ENCODE measurements at regions not wholly inside any gene's neighbourhood (a gene's known extent, or its start where the extent isn't known, plus 50 kb on each side); places are given as distances from the start of the nearest gene placed in this dataset.
"Not testable (repeated sequence)": the region's sequence is repeated elsewhere in the genome, so short reads cannot be mapped to it uniquely, and the experiment has no call there.

DNA sequence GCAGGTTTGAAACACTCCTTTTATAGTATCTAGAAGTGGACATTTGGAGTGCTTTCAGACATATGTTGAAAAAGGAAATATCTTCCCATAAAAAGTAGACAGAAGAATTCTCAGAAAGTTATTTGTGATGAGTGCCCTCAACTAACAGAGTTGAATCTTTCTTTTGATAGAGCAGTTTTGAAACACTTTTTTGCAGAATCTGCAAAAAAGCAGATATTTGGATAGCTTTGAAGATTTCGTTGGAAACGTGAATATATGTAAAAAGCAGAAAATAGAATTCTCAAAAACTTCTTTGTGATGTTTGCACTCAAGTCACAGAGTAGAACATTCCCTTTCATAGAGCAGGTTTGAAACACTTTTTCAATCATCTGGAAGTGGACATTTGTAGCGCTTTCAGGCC lies 676.4 kb upstream of the ZNF337 start:
- H3K9me2 ChIP-seq (ENCODE audit: insufficient read depth); H3K4me1 ChIP-seq (ENCODE audit: insufficient read depth); H3K4me3 ChIP-seq; H3K36me3 ChIP-seq (ENCODE audit: low read depth); DNase-seq; in situ Hi-C loops (cut with MboI); H3F3A ChIP-seq (ENCODE audit: insufficient read depth); H3K9me3 ChIP-seq (ENCODE audit: low read depth); H3K27me3 ChIP-seq (replicated peaks; ENCODE audit: insufficient read depth); H3K27ac ChIP-seq; H3K79me2 ChIP-seq (ENCODE audit: insufficient read depth); H4K20me1 ChIP-seq (ENCODE audit: insufficient read depth); H3K4me2 ChIP-seq (ENCODE audit: unreplicated experiment); H3K9ac ChIP-seq; H2AFZ ChIP-seq: not testable (repeated sequence)
- 59 to 73% methylated on average over 3 of the region's 3 CpGs for WGBS, 2 experiments (ENCODE audit: low coverage in 1 of 2, low lambda C conversion rate in 2 of 2, missing lambda C conversion rate in 2 of 2)

- H3K79me2 ChIP-seq (ENCODE audit: insufficient read depth) = no peaks in the 10 kb centered on the region
- no peaks in the 10 kb centered on the region for H3K9me2 ChIP-seq (ENCODE audit: insufficient read depth)
- in situ Hi-C loops (cut with MboI) = no loop called here
- 42 to 52% methylated on average over 2 of the region's 2 CpGs for WGBS, 2 experiments (ENCODE audit: low coverage in 1 of 2, low lambda C conversion rate in 2 of 2, missing lambda C conversion rate in 2 of 2)
- no peak overlapping the region for H3K4me3 ChIP-seq
- no peaks in the 10 kb centered on the region for H3K27me3 ChIP-seq (replicated peaks; ENCODE audit: insufficient read depth)
- H3F3A ChIP-seq (ENCODE audit: insufficient read depth) = no peaks in the 10 kb centered on the region
- H2AFZ ChIP-seq = no peak overlapping the region
- H3K36me3 ChIP-seq (ENCODE audit: low read depth) = no peaks in the 10 kb centered on the region
- no peak overlapping the region for H3K27ac ChIP-seq
- H3K4me1 ChIP-seq (ENCODE audit: insufficient read depth) = no peaks in the 10 kb centered on the region
- H3K4me2 ChIP-seq (ENCODE audit: unreplicated experiment) = no peak overlapping the region
- TF ChIP-seq EZH2 (IDR thresholded peaks at IDR 0.05; ENCODE audit: insufficient read depth, poor library complexity, severe bottlenecking) = no peak
- TF ChIP-seq EZH2phosphoT487 (IDR thresholded peaks at IDR 0.05; ENCODE audit: insufficient read depth, low read depth) = no peak
- no peaks in the 10 kb centered on the region for H3K9me3 ChIP-seq (ENCODE audit: low read depth)
- no peaks in the 10 kb centered on the region for H4K20me1 ChIP-seq (ENCODE audit: insufficient read depth)
- DNase-seq = no peak
- no peak overlapping the region for H3K9ac ChIP-seq
Measured at GRCh38 chr20:26354511-26354910, 657.9 kb upstream of the ZNF337 start.

- DNase-seq = no peak
- no peak overlapping the region for H3K4me2 ChIP-seq (ENCODE audit: unreplicated experiment)
- H3K9me2 ChIP-seq (ENCODE audit: insufficient read depth) = no peaks in the 10 kb centered on the region
- no peaks in the 10 kb centered on the region for H3K79me2 ChIP-seq (ENCODE audit: insufficient read depth)
- no peak overlapping the region for H2AFZ ChIP-seq
- H3K9ac ChIP-seq = no peak overlapping the region
- no peak overlapping the region for H3K27ac ChIP-seq
- no peaks in the 10 kb centered on the region for H4K20me1 ChIP-seq (ENCODE audit: insufficient read depth)
- H3K9me3 ChIP-seq (ENCODE audit: low read depth) = peaks cover 3% of the 10 kb centered on the region
- no peaks in the 10 kb centered on the region for H3F3A ChIP-seq (ENCODE audit: insufficient read depth)
- H3K36me3 ChIP-seq (ENCODE audit: low read depth) = no peaks in the 10 kb centered on the region
- no peak overlapping the region for H3K4me3 ChIP-seq
- in situ Hi-C loops (cut with MboI) = no loop called here
- no peaks in the 10 kb centered on the region for H3K4me1 ChIP-seq (ENCODE audit: insufficient read depth)
- WGBS, 2 experiments (ENCODE audit: low coverage in 1 of 2, low lambda C conversion rate in 2 of 2, missing lambda C conversion rate in 2 of 2) = 78 to 79% methylated on average over 4 of the region's 4 CpGs
- no peaks in the 10 kb centered on the region for H3K27me3 ChIP-seq (replicated peaks; ENCODE audit: insufficient read depth)
- no peak for TF ChIP-seq EZH2 (IDR thresholded peaks at IDR 0.05; ENCODE audit: insufficient read depth, poor library complexity, severe bottlenecking)
- TF ChIP-seq EZH2phosphoT487 (IDR thresholded peaks at IDR 0.05; ENCODE audit: insufficient read depth, low read depth) = no peak
Measured at GRCh38 chr20:26347396-26347795, 650.7 kb upstream of the ZNF337 start.

DNA sequence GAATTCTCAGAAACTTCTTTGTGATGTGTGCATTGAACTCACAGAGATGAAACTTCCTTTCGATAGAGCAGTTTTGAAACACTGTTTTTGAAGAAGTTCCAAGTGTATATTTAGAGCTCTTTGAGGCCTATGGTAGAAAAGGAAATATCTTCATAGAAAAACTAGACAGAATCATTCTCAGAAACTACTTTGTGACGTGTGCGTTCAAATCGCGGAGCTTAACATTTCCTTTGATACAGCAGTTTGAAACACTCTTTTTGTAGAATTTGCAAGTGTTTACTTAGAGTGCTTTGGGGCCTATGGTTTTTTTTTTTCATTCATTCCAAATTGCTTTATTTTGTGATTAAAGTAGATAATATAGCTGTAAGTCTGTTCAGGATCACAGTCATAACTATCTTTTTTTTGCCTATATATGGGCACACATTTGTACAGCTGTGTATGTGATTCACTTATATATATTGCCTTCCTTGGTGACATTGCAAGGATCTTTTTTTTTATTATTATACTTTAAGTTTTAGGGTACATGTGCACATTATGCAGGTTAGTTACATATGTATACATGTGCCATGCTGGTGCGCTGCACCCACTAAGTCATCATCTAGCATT lies 643.9 kb upstream of the ZNF337 start:
- H3F3A ChIP-seq (ENCODE audit: insufficient read depth); H3K4me2 ChIP-seq (ENCODE audit: unreplicated experiment); H3K9ac ChIP-seq; H3K27me3 ChIP-seq (replicated peaks; ENCODE audit: insufficient read depth); H3K36me3 ChIP-seq (ENCODE audit: low read depth); H3K9me3 ChIP-seq (ENCODE audit: low read depth); DNase-seq; H3K9me2 ChIP-seq (ENCODE audit: insufficient read depth); H3K4me3 ChIP-seq; H3K4me1 ChIP-seq (ENCODE audit: insufficient read depth); H4K20me1 ChIP-seq (ENCODE audit: insufficient read depth); H3K79me2 ChIP-seq (ENCODE audit: insufficient read depth); H3K27ac ChIP-seq; in situ Hi-C loops (cut with MboI); H2AFZ ChIP-seq: not testable (repeated sequence)
- WGBS, 2 experiments (ENCODE audit: low coverage in 1 of 2, low lambda C conversion rate in 2 of 2, missing lambda C conversion rate in 2 of 2) = 78 to 81% methylated on average over 6 of the region's 6 CpGs

GRCh38 chr20:26324177-26324576 lies 627.5 kb upstream of the ZNF337 start:
- H4K20me1 ChIP-seq (ENCODE audit: insufficient read depth) = no peaks in the 10 kb centered on the region
- no peaks in the 10 kb centered on the region for H3K36me3 ChIP-seq (ENCODE audit: low read depth)
- no peaks in the 10 kb centered on the region for H3K79me2 ChIP-seq (ENCODE audit: insufficient read depth)
- H3K4me1 ChIP-seq (ENCODE audit: insufficient read depth) = no peaks in the 10 kb centered on the region
- H3F3A ChIP-seq (ENCODE audit: insufficient read depth) = no peaks in the 10 kb centered on the region
- DNase-seq = no peak
- H3K9me3 ChIP-seq (ENCODE audit: low read depth) = no peaks in the 10 kb centered on the region
- TF ChIP-seq EZH2phosphoT487 (IDR thresholded peaks at IDR 0.05; ENCODE audit: insufficient read depth, low read depth) (no peak), EZH2 (IDR thresholded peaks at IDR 0.05; ENCODE audit: insufficient read depth, poor library complexity, severe bottlenecking) (no peak)
- H3K4me3 ChIP-seq = no peak overlapping the region
- H3K27ac ChIP-seq = no peak overlapping the region
- H3K9me2 ChIP-seq (ENCODE audit: insufficient read depth) = no peaks in the 10 kb centered on the region
- H2AFZ ChIP-seq = no peak overlapping the region
- in situ Hi-C loops (cut with MboI) = no loop called here
- H3K4me2 ChIP-seq (ENCODE audit: unreplicated experiment) = no peak overlapping the region
- 59 to 67% methylated on average over 5 of the region's 5 CpGs for WGBS, 2 experiments (ENCODE audit: low coverage in 1 of 2, low lambda C conversion rate in 2 of 2, missing lambda C conversion rate in 2 of 2)
- no peak overlapping the region for H3K9ac ChIP-seq
- no peaks in the 10 kb centered on the region for H3K27me3 ChIP-seq (replicated peaks; ENCODE audit: insufficient read depth)

Measured in GM23248 (cell line).